Activated CD4-positive, alpha-beta memory T cell treated with anti-CD3 and anti-CD28 coated beads, Interleukin-2, amount 10 ng/mL, durations not matched to agents 7 days and 5 days (primary cell): ENCODE measurements at regions not wholly inside any gene's neighbourhood (a gene's known extent, or its start where the extent isn't known, plus 50 kb on each side); places are given as distances from the start of the nearest gene placed in this dataset.

Experiments used
- CTCF ChIA-PET: fragments of 350-600 bp; sonication (Branson Sonifier 250); formaldehyde crosslinking; loops from one replicate; lab custom pipeline; 2021; ENCODE audit warnings: antibody characterized with exemption, inconsistent platforms; lab: Charles Lee
- POLR2A ChIA-PET: fragments of 350-600 bp; sonication (Branson Sonifier 250); formaldehyde crosslinking; loops from one replicate; lab custom pipeline; 2021; ENCODE audit warnings: antibody characterized with exemption; lab: Charles Lee
- DNase-seq: peaks from one replicate; pipeline ENCODE4 v3.0.0-alpha.2; 2020
- H3K27ac Mint-ChIP-seq: one replicate; pipeline ENCODE4 v1.8.0; 2021; ENCODE audit warnings: mild to moderate bottlenecking, mixed read lengths
- H3K27me3 Mint-ChIP-seq: one replicate; pipeline ENCODE4 v1.8.0; 2021; ENCODE audit warnings: mixed read lengths
- H3K36me3 Mint-ChIP-seq: one replicate; pipeline ENCODE4 v1.8.0; 2021; ENCODE audit warnings: low read depth, mixed read lengths
- H3K4me1 Mint-ChIP-seq: one replicate; pipeline ENCODE4 v1.8.0; 2021; ENCODE audit warnings: mixed read lengths
- H3K4me3 Mint-ChIP-seq: one replicate; pipeline ENCODE4 v1.8.0; 2021; ENCODE audit warnings: mild to moderate bottlenecking, mixed read lengths
- H3K9me3 Mint-ChIP-seq: one replicate; pipeline ENCODE4 v1.8.0; 2021; ENCODE audit warnings: mixed read lengths

DNA sequence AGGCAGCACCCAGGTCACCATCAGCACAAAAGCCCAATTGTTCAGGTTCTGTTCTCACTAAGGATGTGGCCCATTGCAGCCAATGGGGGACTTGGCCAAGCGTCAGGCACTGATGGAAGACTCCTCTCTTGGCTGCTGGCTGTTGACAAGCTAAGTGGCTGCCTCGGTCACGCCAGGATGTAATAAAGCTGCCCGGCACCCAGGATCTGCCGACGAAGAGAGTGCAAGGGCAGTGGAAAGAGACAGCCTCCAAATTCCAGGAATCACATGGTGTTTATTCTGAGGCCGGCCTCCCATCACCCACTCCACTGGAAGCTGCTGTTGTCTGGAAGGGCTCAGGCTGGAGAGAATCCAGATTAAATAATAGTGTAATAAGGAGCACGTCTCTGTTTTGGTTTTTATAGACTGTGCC is 451.8 kb upstream of the TBX3 start:
- H3K27me3 Mint-ChIP-seq, result no peaks in the 10 kb centered on the region
- H3K9me3 Mint-ChIP-seq, result peaks cover 9% of the 10 kb centered on the region
- no peak for DNase-seq
- POLR2A ChIA-PET, result no interaction called here
- no peaks in the 10 kb centered on the region for H3K36me3 Mint-ChIP-seq
- H3K27ac Mint-ChIP-seq, result no peak overlapping the region
- H3K4me1 Mint-ChIP-seq, result no peaks in the 10 kb centered on the region
- no peak overlapping the region for H3K4me3 Mint-ChIP-seq
- CTCF ChIA-PET, result no interaction called here

DNA sequence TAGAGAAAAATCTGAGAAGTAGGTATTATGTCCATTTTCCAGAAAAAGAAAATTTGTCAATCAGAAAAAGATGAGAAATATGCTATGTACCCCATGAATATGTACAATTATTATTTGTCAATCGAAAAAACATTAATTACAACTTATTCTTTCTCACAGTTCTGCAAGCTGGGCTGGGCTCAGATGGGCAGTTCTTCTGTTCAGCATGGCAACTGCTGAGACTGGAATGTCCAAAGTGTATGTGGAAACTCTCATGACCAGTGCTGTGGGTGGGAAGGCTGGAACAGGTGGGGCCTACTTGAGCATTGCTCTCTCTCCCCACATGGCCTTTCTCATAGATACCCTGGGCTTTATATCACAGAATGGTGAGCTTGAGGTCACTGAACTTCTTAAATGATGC is 450.3 kb upstream of the TBX3 start:
- Mint-ChIP-seq H3K27me3 (no peaks in the 10 kb centered on the region), H3K27ac (no peak overlapping the region), H3K9me3 (peaks cover 7% of the 10 kb centered on the region), H3K4me1 (no peaks in the 10 kb centered on the region), H3K36me3 (no peaks in the 10 kb centered on the region), H3K4me3 (no peak overlapping the region)
- CTCF ChIA-PET, result no interaction called here
- DNase-seq, result no peak
- POLR2A ChIA-PET, result no interaction called here

DNA sequence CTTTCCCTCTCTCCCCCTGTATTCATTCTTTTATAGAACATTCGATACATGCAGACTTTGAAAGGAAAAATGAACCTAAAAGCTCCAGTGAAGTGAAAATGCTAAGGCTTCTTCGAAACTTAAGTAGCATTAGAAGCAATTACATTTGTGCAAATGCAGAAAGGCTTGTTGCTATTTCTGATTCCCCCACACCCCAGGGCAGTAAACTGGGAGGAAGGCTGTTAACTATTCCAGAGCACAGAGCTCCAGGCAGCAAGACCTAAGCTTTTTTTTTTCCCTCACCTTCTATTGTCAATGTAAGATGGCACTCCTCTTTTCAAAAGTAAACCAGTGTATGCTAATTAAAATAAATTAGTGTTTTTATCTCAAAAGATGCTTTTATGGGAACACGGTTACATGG is 448.9 kb upstream of the TBX3 start:
- Mint-ChIP-seq H3K27me3 (no peaks in the 10 kb centered on the region), H3K4me3 (no peak overlapping the region), H3K27ac (no peak overlapping the region), H3K36me3 (no peaks in the 10 kb centered on the region), H3K9me3 (peaks cover 4% of the 10 kb centered on the region), H3K4me1 (no peaks in the 10 kb centered on the region)
- ChIA-PET POLR2A (no interaction called here), CTCF (no interaction called here)
- DNase-seq, result no peak

DNA sequence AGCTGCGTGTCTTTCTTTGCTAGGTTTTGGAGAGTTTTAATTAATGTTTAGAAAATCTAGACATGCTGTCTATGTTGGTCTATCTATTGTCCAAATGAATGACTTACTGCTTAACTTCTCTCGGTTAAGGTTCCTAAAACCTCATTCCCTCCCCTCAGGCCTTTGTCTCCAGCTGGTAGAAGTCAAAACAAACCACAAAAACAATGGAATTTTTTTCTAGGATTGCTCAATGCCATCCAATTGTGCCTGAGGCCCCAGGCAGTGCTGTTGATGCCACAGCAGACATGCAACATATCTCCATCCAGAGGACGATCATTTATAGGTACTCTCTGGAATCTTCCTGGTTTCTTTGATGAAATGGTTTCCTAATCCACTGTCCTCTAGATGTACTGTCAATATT is 448.2 kb upstream of the TBX3 start:
- Mint-ChIP-seq H3K4me3 (no peak overlapping the region), H3K9me3 (peaks cover 2% of the 10 kb centered on the region), H3K36me3 (no peaks in the 10 kb centered on the region), H3K27me3 (no peaks in the 10 kb centered on the region), H3K27ac (no peak overlapping the region), H3K4me1 (no peaks in the 10 kb centered on the region)
- no peak for DNase-seq
- CTCF ChIA-PET, result no interaction called here
- POLR2A ChIA-PET, result no interaction called here

DNA sequence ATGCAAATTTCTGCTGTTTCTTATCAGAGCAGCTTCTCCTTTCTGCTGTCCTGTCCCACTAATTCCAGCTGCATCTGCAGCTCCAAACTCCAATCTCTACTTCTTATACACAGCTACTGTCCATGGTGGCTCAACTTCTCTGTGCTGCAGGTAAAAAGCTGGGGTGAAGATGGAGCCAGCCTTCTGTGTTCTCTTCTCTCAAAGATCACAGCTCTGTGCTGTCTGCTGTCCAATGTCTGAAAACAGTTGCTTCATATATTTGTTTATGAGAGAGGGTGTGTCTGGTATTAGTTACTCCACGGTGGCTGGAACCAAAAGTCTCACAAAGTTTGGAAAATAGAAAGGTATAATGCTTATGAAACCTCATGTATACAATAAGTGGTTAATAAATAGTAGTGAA is 445.8 kb upstream of the TBX3 start:
- DNase-seq, result no peak
- CTCF ChIA-PET, result interaction anchor here (0.6 kb wide), 1 partner anchor 11 kb away, joined by 5 read pairs; no protein-coding TSS in a partner anchor
- Mint-ChIP-seq H3K4me3 (no peak overlapping the region), H3K27me3 (no peaks in the 10 kb centered on the region), H3K27ac (no peak overlapping the region), H3K36me3 (no peaks in the 10 kb centered on the region), H3K9me3 (peaks cover 5% of the 10 kb centered on the region), H3K4me1 (no peaks in the 10 kb centered on the region)
- POLR2A ChIA-PET, result no interaction called here

DNA sequence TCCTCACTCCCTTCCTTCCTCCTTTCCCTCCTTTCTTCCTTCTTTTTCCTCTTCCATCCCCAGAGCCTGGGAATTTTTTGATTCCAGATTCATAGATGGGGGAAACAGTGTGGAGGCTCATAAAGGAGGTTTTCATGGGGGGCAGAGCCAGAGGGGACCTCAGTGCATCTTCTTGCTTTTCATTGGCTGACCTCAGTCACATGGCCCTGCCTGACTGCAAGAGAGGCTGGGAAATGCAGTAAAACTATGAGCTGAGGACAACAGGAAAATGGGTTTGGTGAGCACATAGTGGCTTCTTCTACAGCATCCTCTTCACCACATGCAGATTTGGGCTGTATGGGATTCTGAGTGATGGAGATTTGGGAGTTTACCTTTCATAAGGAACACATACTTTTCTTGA is 437.1 kb upstream of the TBX3 start:
- ChIA-PET CTCF (no interaction called here), POLR2A (no interaction called here)
- Mint-ChIP-seq H3K4me1 (no peaks in the 10 kb centered on the region), H3K27me3 (no peaks in the 10 kb centered on the region), H3K9me3 (peaks cover 9% of the 10 kb centered on the region), H3K4me3 (no peak overlapping the region), H3K27ac (no peak overlapping the region), H3K36me3 (no peaks in the 10 kb centered on the region)
- DNase-seq, result no peak

DNA sequence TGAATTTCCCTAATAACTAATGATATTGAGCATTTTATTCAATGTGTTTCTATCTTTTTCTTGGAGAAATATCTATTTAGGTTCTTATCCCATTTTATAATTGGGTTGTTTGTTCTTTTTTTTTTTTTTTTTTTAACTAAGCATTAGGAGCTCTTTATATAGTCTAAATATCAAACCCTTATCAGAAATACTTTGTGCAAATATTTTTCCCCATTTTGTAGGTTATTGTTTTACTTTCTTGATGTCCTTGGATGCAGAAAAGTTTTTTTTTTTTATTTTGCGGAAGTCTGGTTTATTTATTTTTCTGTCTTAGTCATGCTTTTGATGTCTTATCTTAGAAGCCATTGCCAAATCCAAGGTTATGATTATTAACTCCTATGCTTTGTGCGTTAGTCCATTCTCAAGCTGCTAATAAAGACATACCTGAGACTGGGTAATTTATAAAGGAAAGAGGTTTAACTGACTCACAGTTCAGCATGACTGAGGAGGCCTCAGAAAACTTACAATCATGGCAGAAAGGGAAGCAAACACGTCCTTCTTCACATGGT is 434.3 kb upstream of the TBX3 start:
- Mint-ChIP-seq H3K36me3 (no peaks in the 10 kb centered on the region), H3K4me3 (no peak overlapping the region), H3K9me3 (peaks cover 6% of the 10 kb centered on the region), H3K27ac (no peak overlapping the region), H3K27me3 (no peaks in the 10 kb centered on the region), H3K4me1 (no peaks in the 10 kb centered on the region)
- CTCF ChIA-PET, result interaction anchor here (0.7 kb wide), 1 partner anchor 12 kb away, joined by 5 read pairs; no protein-coding TSS in a partner anchor
- no peak for DNase-seq
- POLR2A ChIA-PET, result no interaction called here

DNA sequence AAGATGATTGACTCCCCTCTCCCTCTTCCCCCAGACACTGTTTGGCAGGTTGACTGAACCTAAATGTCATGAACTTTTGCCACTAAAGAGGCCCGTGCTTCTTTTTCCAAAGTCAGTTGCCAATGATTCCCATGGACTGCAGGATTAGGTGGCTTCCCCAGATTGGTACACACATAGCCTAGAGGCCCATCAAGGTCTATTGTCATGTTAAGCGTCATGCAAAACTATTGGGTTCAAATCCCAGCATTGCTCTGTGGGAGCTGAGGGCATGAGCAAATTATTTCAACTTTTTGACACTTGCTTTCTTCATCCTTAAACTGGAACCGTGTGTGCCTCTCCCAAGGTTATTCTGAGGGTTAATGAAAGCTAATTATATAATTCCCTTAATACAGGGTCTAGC is 430.2 kb upstream of the TBX3 start:
- Mint-ChIP-seq H3K4me1 (no peaks in the 10 kb centered on the region), H3K9me3 (peaks cover 6% of the 10 kb centered on the region), H3K27me3 (no peaks in the 10 kb centered on the region), H3K4me3 (no peak overlapping the region), H3K27ac (no peak overlapping the region), H3K36me3 (no peaks in the 10 kb centered on the region)
- CTCF ChIA-PET, result no interaction called here
- POLR2A ChIA-PET, result no interaction called here
- DNase-seq, result no peak

DNA sequence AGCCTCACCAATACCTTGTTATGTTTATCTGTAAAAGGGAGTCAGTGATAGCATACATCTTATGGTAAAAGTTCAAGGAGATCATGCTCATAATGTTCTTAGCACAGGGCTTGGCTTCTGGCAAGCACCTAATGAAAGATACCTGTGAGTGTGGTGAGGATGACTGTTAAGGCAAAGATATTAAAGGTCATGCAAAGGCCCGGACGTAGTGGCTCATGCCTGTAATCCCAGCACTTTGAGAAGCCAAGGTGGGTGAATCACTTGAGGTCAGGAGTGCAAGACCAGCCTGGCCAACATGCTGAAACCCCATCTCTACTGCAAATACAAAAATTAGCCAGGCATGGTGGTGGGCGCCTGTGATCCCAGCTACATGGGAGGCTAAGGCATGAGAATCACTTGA is 425.9 kb upstream of the TBX3 start:
- Mint-ChIP-seq H3K4me1 (no peaks in the 10 kb centered on the region), H3K36me3 (no peaks in the 10 kb centered on the region), H3K27me3 (no peaks in the 10 kb centered on the region), H3K9me3 (peaks cover 14% of the 10 kb centered on the region), H3K4me3 (no peak overlapping the region), H3K27ac (no peak overlapping the region)
- ChIA-PET POLR2A (no interaction called here), CTCF (no interaction called here)
- DNase-seq, result no peak

DNA sequence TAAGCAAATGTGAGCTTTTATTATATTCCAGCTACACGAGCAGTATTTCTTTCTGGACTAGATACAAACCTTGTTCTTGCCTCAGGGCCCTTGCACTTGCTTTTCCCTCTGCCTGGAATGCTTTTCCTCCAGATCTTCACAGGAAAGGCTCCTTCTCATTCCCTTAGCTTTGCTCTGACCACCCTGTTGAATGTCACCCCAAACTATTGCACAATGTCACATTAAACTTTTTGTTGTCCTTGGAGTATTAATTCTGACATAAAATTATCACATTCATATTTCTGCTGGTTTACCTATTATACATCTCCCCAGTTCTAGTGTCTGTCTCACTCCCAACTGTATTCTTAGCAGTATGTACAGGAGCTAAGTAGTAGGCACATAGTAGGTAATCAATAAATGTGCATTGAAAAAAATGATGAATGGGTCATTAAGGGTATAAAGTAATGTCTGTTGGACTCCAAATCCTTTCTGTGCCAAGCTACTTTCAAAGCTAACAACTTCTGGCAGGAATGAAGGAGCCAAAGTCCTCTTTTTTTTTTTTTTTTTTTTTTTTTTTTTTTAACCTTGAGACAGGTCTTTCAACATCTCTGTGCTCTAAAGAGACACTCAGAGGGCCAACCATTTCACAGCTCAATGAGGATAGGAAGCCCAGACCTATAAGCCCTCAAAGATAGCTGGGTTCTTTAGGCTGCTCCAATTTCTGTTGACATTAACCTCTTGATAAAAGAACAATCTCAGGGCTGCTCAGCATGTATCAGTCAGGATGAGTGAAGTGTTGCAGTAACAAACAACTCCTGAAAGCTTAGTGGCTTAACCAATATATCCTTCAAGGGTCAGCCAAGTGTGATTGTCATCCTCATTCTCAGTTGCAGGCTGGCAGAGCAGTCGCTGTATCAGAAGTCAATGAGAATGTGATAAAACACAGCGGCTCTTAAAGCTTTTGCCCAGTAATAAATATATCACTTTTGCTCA is 424.4 kb upstream of the TBX3 start:
- peaks cover 11% of the 10 kb centered on the region for H3K9me3 Mint-ChIP-seq
- no peak overlapping the region for H3K4me3 Mint-ChIP-seq
- POLR2A ChIA-PET, result no interaction called here
- H3K36me3 Mint-ChIP-seq, result no peaks in the 10 kb centered on the region
- H3K27me3 Mint-ChIP-seq, result no peaks in the 10 kb centered on the region
- CTCF ChIA-PET, result no interaction called here
- no peaks in the 10 kb centered on the region for H3K4me1 Mint-ChIP-seq
- no peak overlapping the region for H3K27ac Mint-ChIP-seq
- DNase-seq, result no peak

DNA sequence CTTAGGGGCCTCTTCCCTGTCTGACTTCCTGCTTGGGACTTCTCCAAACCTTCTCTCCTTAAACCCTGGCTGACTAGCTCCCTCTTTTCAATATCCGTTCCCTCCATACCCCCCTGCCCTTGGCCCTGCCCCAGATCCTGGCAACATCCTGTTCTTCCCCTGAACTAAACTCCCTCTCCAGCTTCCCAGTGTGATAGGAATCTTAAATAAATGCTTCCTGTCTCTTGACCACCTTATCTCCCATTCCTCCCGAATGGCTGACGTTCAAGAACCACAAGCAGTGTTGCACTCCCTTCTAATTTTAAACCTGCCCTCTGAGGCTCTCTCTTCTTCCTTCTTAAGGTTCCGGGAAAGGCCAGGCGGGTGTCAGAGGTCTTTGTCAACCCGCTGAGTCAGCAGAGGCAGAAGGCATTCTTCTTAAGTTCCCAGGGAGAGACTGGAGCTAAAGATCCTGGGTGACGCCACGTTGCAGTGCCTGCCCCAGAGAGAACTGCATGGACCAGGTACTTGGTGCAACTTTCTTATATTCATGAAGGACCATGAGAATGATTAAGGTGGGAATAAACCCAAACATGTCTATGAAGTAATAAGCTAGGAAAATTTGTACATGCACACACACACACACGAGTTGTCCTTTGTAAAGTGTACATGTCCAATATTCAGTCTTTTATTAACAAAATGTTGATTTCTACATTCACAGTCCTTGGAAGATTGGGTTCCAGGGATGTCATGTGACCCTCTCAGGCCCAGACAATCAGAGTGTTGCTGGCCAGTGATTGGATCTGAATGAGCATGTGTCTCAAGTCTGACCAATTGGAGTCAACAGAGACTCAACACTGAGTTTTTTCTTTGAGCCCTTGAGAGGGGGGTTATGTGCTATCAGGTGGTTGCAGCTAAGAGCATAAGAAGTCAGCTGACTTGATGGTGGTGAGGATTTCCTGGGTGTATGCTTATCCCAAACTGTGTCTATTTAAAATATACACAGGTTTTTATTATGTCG is 420.2 kb upstream of the TBX3 start:
- Mint-ChIP-seq H3K4me1 (no peaks in the 10 kb centered on the region), H3K4me3 (no peak overlapping the region), H3K36me3 (no peaks in the 10 kb centered on the region), H3K9me3 (peaks cover 13% of the 10 kb centered on the region), H3K27ac (no peak overlapping the region), H3K27me3 (no peaks in the 10 kb centered on the region)
- no peak for DNase-seq
- ChIA-PET CTCF (no interaction called here), POLR2A (no interaction called here)

DNA sequence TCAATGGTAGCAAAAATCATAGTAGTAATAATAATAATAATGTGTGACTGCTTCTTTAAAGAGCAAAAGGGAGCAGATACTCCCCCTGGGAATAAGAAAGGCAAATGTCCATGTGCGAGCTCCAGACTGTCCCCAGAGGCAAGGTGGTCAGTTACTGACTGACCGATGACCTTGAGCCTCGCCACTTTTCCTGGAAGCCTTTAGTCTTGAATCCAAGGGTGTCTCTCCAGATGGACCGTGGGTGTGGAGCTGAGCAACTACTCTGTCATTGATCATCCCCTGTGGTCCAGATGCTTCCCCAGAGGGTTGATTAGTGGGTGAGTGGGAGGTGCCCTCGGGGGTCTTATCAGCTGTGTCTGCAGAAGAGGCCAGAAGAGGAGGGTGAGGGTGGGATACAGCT is 418.5 kb upstream of the TBX3 start:
- no peak overlapping the region for H3K4me3 Mint-ChIP-seq
- peaks cover 14% of the 10 kb centered on the region for H3K9me3 Mint-ChIP-seq
- H3K27ac Mint-ChIP-seq, result no peak overlapping the region
- no peaks in the 10 kb centered on the region for H3K27me3 Mint-ChIP-seq
- no peaks in the 10 kb centered on the region for H3K4me1 Mint-ChIP-seq
- H3K36me3 Mint-ChIP-seq, result no peaks in the 10 kb centered on the region
- DNase-seq, result no peak
- ChIA-PET POLR2A (no interaction called here), CTCF (no interaction called here)

DNA sequence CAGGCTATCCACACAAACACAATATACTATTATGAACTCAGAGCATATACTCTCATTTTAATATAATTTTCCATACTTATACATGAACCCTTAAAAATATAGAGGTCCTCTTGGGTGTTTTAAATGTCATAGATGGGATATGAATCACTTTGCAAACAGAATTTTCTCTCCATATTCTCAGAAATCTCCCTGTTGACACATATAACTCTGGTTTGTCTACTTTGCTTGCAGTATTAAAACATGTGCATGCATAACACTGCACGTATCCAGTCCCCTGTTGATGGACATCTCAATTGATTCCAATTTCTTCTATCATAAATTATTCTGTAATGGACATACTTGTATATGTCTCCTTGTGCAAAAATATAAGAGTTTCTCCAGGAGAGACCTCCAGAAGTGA is 417.5 kb upstream of the TBX3 start:
- H3K9me3 Mint-ChIP-seq, result peaks cover 13% of the 10 kb centered on the region
- ChIA-PET POLR2A (no interaction called here), CTCF (no interaction called here)
- no peak for DNase-seq
- no peaks in the 10 kb centered on the region for H3K27me3 Mint-ChIP-seq
- H3K36me3 Mint-ChIP-seq, result no peaks in the 10 kb centered on the region
- H3K4me1 Mint-ChIP-seq, result no peaks in the 10 kb centered on the region
- H3K27ac Mint-ChIP-seq, result no peak overlapping the region
- no peak overlapping the region for H3K4me3 Mint-ChIP-seq
